ENCODE measurements at regions not wholly inside any gene's neighbourhood (a gene's known extent, or its start where the extent isn't known, plus 50 kb on each side); places are given as distances from the start of the nearest gene placed in this dataset.

GRCh38 chr11:15836795-15837194 is 519.6 kb downstream of the SOX6 start:
- no peak for DNase-seq (ENCODE audit: low read depth)
- H3K4me3 ChIP-seq (ENCODE audit: low read depth, low read length) = no peak overlapping the region
- TF ChIP-seq CTCF (IDR thresholded peaks at IDR 0.05; ENCODE audit: control insufficient read depth, extremely low read depth, insufficient read depth) = no peak

DNA sequence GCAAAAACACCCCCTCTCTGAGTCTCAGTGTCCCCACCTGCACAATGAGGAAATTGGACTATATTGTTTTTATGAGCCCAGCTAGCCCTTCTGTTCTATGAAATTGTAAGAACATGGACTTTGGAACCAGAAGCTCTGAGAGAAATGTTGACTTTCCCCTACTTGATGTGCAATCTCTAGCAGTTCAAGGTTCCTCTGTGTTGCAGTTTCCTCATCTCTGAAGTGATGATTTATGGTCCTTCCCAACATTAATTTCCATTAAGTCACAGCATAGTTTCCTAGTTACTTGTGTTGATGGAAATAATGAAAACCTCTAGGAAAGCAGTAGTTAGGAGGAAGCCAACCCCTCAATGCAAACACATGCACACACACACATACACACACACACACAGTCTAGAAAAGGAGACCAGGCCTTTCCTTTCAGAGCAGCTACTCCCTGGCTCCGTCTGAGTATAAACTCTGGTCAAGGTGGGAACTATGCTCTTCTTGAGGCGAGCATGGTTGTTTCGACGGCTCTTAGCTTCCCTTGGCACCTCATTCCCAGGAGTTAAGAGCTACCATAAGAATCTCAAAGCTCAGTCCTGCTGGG is 518.4 kb downstream of the SOX6 start:
- H3K4me3 ChIP-seq (ENCODE audit: low read depth, low read length) = no peak overlapping the region
- DNase-seq (ENCODE audit: low read depth) = no peak
- no peak for TF ChIP-seq CTCF (IDR thresholded peaks at IDR 0.05; ENCODE audit: control insufficient read depth, extremely low read depth, insufficient read depth)

DNA sequence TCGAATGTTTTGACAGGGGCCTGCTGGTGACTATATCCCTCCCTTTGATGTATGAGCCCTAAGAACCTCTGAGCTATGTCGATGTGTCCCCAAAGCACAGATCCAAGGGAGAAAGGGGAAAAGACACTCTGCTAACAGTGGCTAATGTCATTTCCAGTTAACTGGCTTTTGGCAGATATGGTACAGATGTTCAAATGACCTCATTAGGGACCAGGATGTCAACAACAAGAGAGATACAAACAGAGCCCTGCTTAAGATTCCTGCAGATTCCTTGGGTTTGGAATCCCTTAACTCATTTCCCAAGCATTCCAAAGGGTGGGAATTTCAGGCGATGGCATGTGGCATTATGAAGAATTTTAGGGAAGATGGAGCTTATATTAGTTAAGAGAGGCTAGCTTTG is 517.3 kb downstream of the SOX6 start:
- no peak for TF ChIP-seq CTCF (IDR thresholded peaks at IDR 0.05; ENCODE audit: control insufficient read depth, extremely low read depth, insufficient read depth)
- DNase-seq (ENCODE audit: low read depth) = no peak
- no peak overlapping the region for H3K4me3 ChIP-seq (ENCODE audit: low read depth, low read length)

- TF ChIP-seq CTCF (IDR thresholded peaks at IDR 0.05; ENCODE audit: control insufficient read depth, extremely low read depth, insufficient read depth) = no peak
- no peak overlapping the region for H3K4me3 ChIP-seq (ENCODE audit: low read depth, low read length)
- no peak for DNase-seq (ENCODE audit: low read depth)
These were observed 515.4 kb downstream of the SOX6 start for GRCh38 chr11:15840966-15841365.

GRCh38 chr11:15841931-15842740 is 514.2 kb downstream of the SOX6 start:
- no peak for DNase-seq (ENCODE audit: low read depth)
- TF ChIP-seq CTCF (IDR thresholded peaks at IDR 0.05; ENCODE audit: control insufficient read depth, extremely low read depth, insufficient read depth) = no peak
- no peak overlapping the region for H3K4me3 ChIP-seq (ENCODE audit: low read depth, low read length)

- no peak overlapping the region for H3K4me3 ChIP-seq (ENCODE audit: low read depth, low read length)
- DNase-seq (ENCODE audit: low read depth) = no peak
- TF ChIP-seq CTCF (IDR thresholded peaks at IDR 0.05; ENCODE audit: control insufficient read depth, extremely low read depth, insufficient read depth) = no peak
These were observed 513.0 kb downstream of the SOX6 start for GRCh38 chr11:15843309-15843872.
